HUES6 (cell line): ENCODE measurements at regions not wholly inside any gene's neighbourhood (a gene's known extent, or its start where the extent isn't known, plus 50 kb on each side); places are given as distances from the start of the nearest gene placed in this dataset.

Source experiments
- H3K27ac ChIP-seq: 2 replicates; pipeline ENCODE4 v1.7.0; 2013; ENCODE audit warnings: low read depth, mild to moderate bottlenecking, low read length, inconsistent platforms
- H3K27me3 ChIP-seq: 2 replicates; pipeline ENCODE4 v1.6.1; 2013; ENCODE audit warnings: low read length; ENCODE audit not compliant: control insufficient read depth, insufficient read depth
- H3K36me3 ChIP-seq: 2 replicates; pipeline ENCODE4 v1.6.1; 2013; ENCODE audit warnings: low read length; ENCODE audit not compliant: control insufficient read depth, insufficient read depth
- H3K4me1 ChIP-seq: 2 replicates; pipeline ENCODE4 v1.6.1; 2013; ENCODE audit warnings: low read length; ENCODE audit not compliant: control insufficient read depth, insufficient read depth
- H3K4me3 ChIP-seq: 2 replicates; pipeline ENCODE4 v1.5.1; 2013; ENCODE audit warnings: low read depth, low read length
- H3K9ac ChIP-seq: one replicate; pipeline ENCODE4 v1.6.1; 2013; ENCODE audit warnings: mild to moderate bottlenecking, low read length
- H3K9me3 ChIP-seq: 2 replicates; pipeline ENCODE4 v1.6.1; 2013; ENCODE audit warnings: low read depth, low read length; ENCODE audit not compliant: control insufficient read depth, insufficient read depth

- Histone ChIP-seq H3K36me3 (no peaks in the 10 kb centered on the region), H3K27me3 (no peaks in the 10 kb centered on the region), H3K27ac (no peak overlapping the region), H3K4me3 (no peak overlapping the region), H3K9me3 (no peaks in the 10 kb centered on the region), H3K9ac (no peak overlapping the region), H3K4me1 (no peaks in the 10 kb centered on the region)
Observed at GRCh38 chr4:156247470-156247869, 293.8 kb upstream of the CTSO start.

- H3K27me3 ChIP-seq, result no peaks in the 10 kb centered on the region
- H3K4me1 ChIP-seq, result no peaks in the 10 kb centered on the region
- no peaks in the 10 kb centered on the region for H3K36me3 ChIP-seq
- H3K27ac ChIP-seq, result no peak overlapping the region
- no peak overlapping the region for H3K9ac ChIP-seq
- H3K9me3 ChIP-seq, result no peaks in the 10 kb centered on the region
- no peak overlapping the region for H3K4me3 ChIP-seq
Observed at GRCh38 chr4:156243015-156243414, 289.3 kb upstream of the CTSO start.

- H3K27ac ChIP-seq, result no peak overlapping the region
- no peaks in the 10 kb centered on the region for H3K36me3 ChIP-seq
- H3K9me3 ChIP-seq, result no peaks in the 10 kb centered on the region
- H3K9ac ChIP-seq, result no peak overlapping the region
- no peak overlapping the region for H3K4me3 ChIP-seq
- no peaks in the 10 kb centered on the region for H3K27me3 ChIP-seq
- H3K4me1 ChIP-seq, result no peaks in the 10 kb centered on the region
Observed at GRCh38 chr4:156242390-156242789, 288.7 kb upstream of the CTSO start.

- H3K9me3 ChIP-seq, result no peaks in the 10 kb centered on the region
- H3K36me3 ChIP-seq, result no peaks in the 10 kb centered on the region
- peaks cover 3% of the 10 kb centered on the region; the same call in 1 of the 2 replicates for H3K4me1 ChIP-seq
- no peaks in the 10 kb centered on the region for H3K27me3 ChIP-seq
- H3K27ac ChIP-seq, result no peak overlapping the region
- no peak overlapping the region for H3K9ac ChIP-seq
- no peak overlapping the region for H3K4me3 ChIP-seq
Observed at GRCh38 chr4:156241896-156242295, 288.2 kb upstream of the CTSO start.

GRCh38 chr4:156238171-156238570 lies 284.5 kb upstream of the CTSO start:
- Histone ChIP-seq H3K4me3 (no peak overlapping the region), H3K36me3 (no peaks in the 10 kb centered on the region), H3K4me1 (peaks cover 4% of the 10 kb centered on the region; the same call in 1 of the 2 replicates), H3K9ac (no peak overlapping the region), H3K9me3 (no peaks in the 10 kb centered on the region), H3K27ac (no peak overlapping the region), H3K27me3 (no peaks in the 10 kb centered on the region)

GRCh38 chr4:156237231-156237630 lies 283.6 kb upstream of the CTSO start:
- peaks cover 4% of the 10 kb centered on the region; the same call in 1 of the 2 replicates for H3K4me1 ChIP-seq
- no peak overlapping the region for H3K9ac ChIP-seq
- no peak overlapping the region for H3K4me3 ChIP-seq
- H3K27ac ChIP-seq, result no peak overlapping the region
- no peaks in the 10 kb centered on the region for H3K27me3 ChIP-seq
- no peaks in the 10 kb centered on the region for H3K9me3 ChIP-seq
- H3K36me3 ChIP-seq, result no peaks in the 10 kb centered on the region

GRCh38 chr4:156230176-156230575 lies 276.5 kb upstream of the CTSO start:
- H3K4me1 ChIP-seq, result no peaks in the 10 kb centered on the region
- H3K27me3 ChIP-seq, result no peaks in the 10 kb centered on the region
- no peak overlapping the region for H3K4me3 ChIP-seq
- no peak overlapping the region for H3K9ac ChIP-seq
- no peak overlapping the region for H3K27ac ChIP-seq
- H3K36me3 ChIP-seq, result no peaks in the 10 kb centered on the region
- H3K9me3 ChIP-seq, result no peaks in the 10 kb centered on the region

- Histone ChIP-seq H3K9ac (no peak overlapping the region), H3K9me3 (no peaks in the 10 kb centered on the region), H3K27me3 (no peaks in the 10 kb centered on the region), H3K4me1 (no peaks in the 10 kb centered on the region), H3K27ac (no peak overlapping the region), H3K36me3 (no peaks in the 10 kb centered on the region), H3K4me3 (no peak overlapping the region)
Observed at GRCh38 chr4:156228676-156229075, 275.0 kb upstream of the CTSO start.

GRCh38 chr4:156227321-156227720 lies 273.7 kb upstream of the CTSO start:
- no peaks in the 10 kb centered on the region for H3K27me3 ChIP-seq
- H3K9ac ChIP-seq, result no peak overlapping the region
- H3K4me3 ChIP-seq, result no peak overlapping the region
- no peaks in the 10 kb centered on the region for H3K36me3 ChIP-seq
- no peaks in the 10 kb centered on the region for H3K4me1 ChIP-seq
- no peak overlapping the region for H3K27ac ChIP-seq
- no peaks in the 10 kb centered on the region for H3K9me3 ChIP-seq

- no peaks in the 10 kb centered on the region for H3K27me3 ChIP-seq
- H3K9me3 ChIP-seq, result peaks cover 5% of the 10 kb centered on the region
- no peaks in the 10 kb centered on the region for H3K36me3 ChIP-seq
- no peak overlapping the region for H3K9ac ChIP-seq
- H3K4me1 ChIP-seq, result no peaks in the 10 kb centered on the region
- H3K4me3 ChIP-seq, result no peak overlapping the region
- H3K27ac ChIP-seq, result no peak overlapping the region
Observed at GRCh38 chr4:156223985-156224384, 270.3 kb upstream of the CTSO start.

- Histone ChIP-seq H3K9ac (no peak overlapping the region), H3K9me3 (peaks cover 22% of the 10 kb centered on the region)
Observed at GRCh38 chr4:156217236-156217635, 263.6 kb upstream of the CTSO start.

GRCh38 chr4:156201050-156201449 lies 247.4 kb upstream of the CTSO start:
- Histone ChIP-seq H3K4me3 (no peak overlapping the region), H3K27me3 (no peaks in the 10 kb centered on the region), H3K9ac (no peak overlapping the region), H3K9me3 (no peaks in the 10 kb centered on the region), H3K27ac (no peak overlapping the region), H3K4me1 (no peaks in the 10 kb centered on the region), H3K36me3 (no peaks in the 10 kb centered on the region)

More at GRCh38 chr4:156217236-156217635, 263.6 kb upstream of the CTSO start:
- Histone ChIP-seq H3K4me3 (no peak overlapping the region), H3K4me1 (no peaks in the 10 kb centered on the region), H3K27me3 (no peaks in the 10 kb centered on the region), H3K27ac (no peak overlapping the region), H3K36me3 (no peaks in the 10 kb centered on the region)
